Loucy (cell line): ENCODE measurements at regions not wholly inside any gene's neighbourhood (a gene's known extent, or its start where the extent isn't known, plus 50 kb on each side); places are given as distances from the start of the nearest gene placed in this dataset.

Experiments
- CTCF ChIP-seq: fragments of 200-600 bp; sonication (generic); conservative IDR thresholded peaks from 2 replicates; pipeline ENCODE4 v1.5.1; 2014; ENCODE audit warnings: mild to moderate bottlenecking, antibody characterized with exemption, low read length
- EZH2phosphoT487 ChIP-seq: fragments of 200-600 bp; IDR thresholded peaks from 2 replicates; pipeline ENCODE4 v1.6.1; 2018; ENCODE audit warnings: antibody characterized with exemption, mild to moderate bottlenecking, moderate library complexity, borderline replicate concordance

GRCh38 chr5:176741561-176742211 is 68.7 kb upstream of the UNC5A start:
- TF ChIP-seq CTCF (no peak), EZH2phosphoT487 (no peak)
